Osteoblast (primary cell): ENCODE measurements at regions not wholly inside any gene's neighbourhood (a gene's known extent, or its start where the extent isn't known, plus 50 kb on each side); places are given as distances from the start of the nearest gene placed in this dataset.

Source experiments
- DNase-seq: peaks from one replicate; pipeline ENCODE4 v3.0.0; 2011; ENCODE audit warnings: low spot score, mixed read lengths; ENCODE audit not compliant: insufficient read length; ENCODE audit errors: missing footprints
- H2AFZ ChIP-seq: 2 replicates; pipeline ENCODE4 v1.6.0; 2011; ENCODE audit warnings: mild to moderate bottlenecking, low read length
- H3K27ac ChIP-seq: 2 replicates; pipeline ENCODE4 v1.5.1; 2011; ENCODE audit warnings: mild to moderate bottlenecking, low read depth, low read length, moderate library complexity
- H3K27me3 ChIP-seq: 2 replicates; pipeline ENCODE4 v1.6.0; 2012; ENCODE audit warnings: mild to moderate bottlenecking, control low read depth, inconsistent platforms, low read length, moderate library complexity; ENCODE audit not compliant: insufficient read depth
- H3K36me3 ChIP-seq: 2 replicates; pipeline ENCODE4 v1.5.1; 2011; ENCODE audit warnings: mild to moderate bottlenecking, low read length, control low read depth, moderate library complexity; ENCODE audit not compliant: insufficient read depth
- H3K4me1 ChIP-seq: 2 replicates; pipeline ENCODE4 v1.5.1; 2011; ENCODE audit warnings: mild to moderate bottlenecking, low read length, control low read depth, moderate library complexity; ENCODE audit not compliant: insufficient read depth
- H3K4me2 ChIP-seq: 2 replicates; pipeline ENCODE4 v1.6.0; 2011; ENCODE audit warnings: mild to moderate bottlenecking, low read length; ENCODE audit not compliant: insufficient read depth
- H3K4me3 ChIP-seq: fragments of 200-600 bp; sonication (generic); 3 replicates; pipeline ENCODE4 v1.5.1; 2012; ENCODE audit warnings: mild to moderate bottlenecking, low read length, inconsistent platforms; ENCODE audit not compliant: insufficient read depth
- H3K79me2 ChIP-seq: 2 replicates; pipeline ENCODE4 v1.6.0; 2012; ENCODE audit warnings: mild to moderate bottlenecking, low read length, control low read depth, inconsistent platforms; ENCODE audit not compliant: insufficient read depth
- H3K9me3 ChIP-seq: 2 replicates; pipeline ENCODE4 v1.5.1; 2011; ENCODE audit warnings: low read depth, low read length, control low read depth
- H4K20me1 ChIP-seq: 2 replicates; pipeline ENCODE4 v1.6.0; 2012; ENCODE audit warnings: mild to moderate bottlenecking, low read length, control low read depth; ENCODE audit not compliant: insufficient read depth
- CTCF ChIP-seq: IDR thresholded peaks from 2 replicates; pipeline ENCODE4 v1.5.1; 2011; ENCODE audit warnings: mild to moderate bottlenecking, low read depth, low read length, moderate library complexity; ENCODE audit errors: extremely low read depth

- Histone ChIP-seq H3K27me3 (no peaks in the 10 kb centered on the region), H3K79me2 (no peaks in the 10 kb centered on the region), H3K36me3 (no peaks in the 10 kb centered on the region), H3K4me2 (no peak overlapping the region), H3K9me3 (no peaks in the 10 kb centered on the region), H3K4me3 (no peak overlapping the region), H2AFZ (no peak overlapping the region), H3K27ac (no peak overlapping the region), H4K20me1 (no peaks in the 10 kb centered on the region), H3K4me1 (no peaks in the 10 kb centered on the region)
- no peak for DNase-seq
- TF ChIP-seq CTCF = no peak
Observed at GRCh38 chr4:183806341-183806740, 98.8 kb upstream of the STOX2 start.

GRCh38 chr4:183807420-183808096, 97.5 kb upstream of the STOX2 start:
- no peaks in the 10 kb centered on the region for H3K79me2 ChIP-seq
- no peak overlapping the region for H3K27ac ChIP-seq
- no peaks in the 10 kb centered on the region for H3K4me1 ChIP-seq
- no peaks in the 10 kb centered on the region for H4K20me1 ChIP-seq
- no peaks in the 10 kb centered on the region for H3K27me3 ChIP-seq
- no peak for DNase-seq
- no peak overlapping the region for H2AFZ ChIP-seq
- no peaks in the 10 kb centered on the region for H3K9me3 ChIP-seq
- H3K4me3 ChIP-seq = no peak overlapping the region
- no peak for TF ChIP-seq CTCF
- H3K36me3 ChIP-seq = no peaks in the 10 kb centered on the region
- H3K4me2 ChIP-seq = no peak overlapping the region

- no peak for DNase-seq
- no peak overlapping the region for H2AFZ ChIP-seq
- no peaks in the 10 kb centered on the region for H3K36me3 ChIP-seq
- H3K79me2 ChIP-seq = no peaks in the 10 kb centered on the region
- H3K27ac ChIP-seq = no peak overlapping the region
- no peaks in the 10 kb centered on the region for H3K9me3 ChIP-seq
- H3K27me3 ChIP-seq = no peaks in the 10 kb centered on the region
- no peak for TF ChIP-seq CTCF
- H4K20me1 ChIP-seq = no peaks in the 10 kb centered on the region
- no peak overlapping the region for H3K4me3 ChIP-seq
- H3K4me1 ChIP-seq = no peaks in the 10 kb centered on the region
- H3K4me2 ChIP-seq = no peak overlapping the region
Observed at GRCh38 chr4:183808097-183808456, 97.0 kb upstream of the STOX2 start.

GRCh38 chr4:183812567-183812966, 92.5 kb upstream of the STOX2 start:
- Histone ChIP-seq H3K36me3 (no peaks in the 10 kb centered on the region), H3K79me2 (no peaks in the 10 kb centered on the region), H3K9me3 (no peaks in the 10 kb centered on the region), H3K4me3 (no peak overlapping the region), H4K20me1 (no peaks in the 10 kb centered on the region), H2AFZ (no peak overlapping the region), H3K4me2 (no peak overlapping the region), H3K27ac (no peak overlapping the region), H3K4me1 (no peaks in the 10 kb centered on the region), H3K27me3 (no peaks in the 10 kb centered on the region)
- TF ChIP-seq CTCF = no peak
- DNase-seq = no peak
